ENCODE measurements at regions not wholly inside any gene's neighbourhood (a gene's known extent, or its start where the extent isn't known, plus 50 kb on each side); places are given as distances from the start of the nearest gene placed in this dataset.

DNA sequence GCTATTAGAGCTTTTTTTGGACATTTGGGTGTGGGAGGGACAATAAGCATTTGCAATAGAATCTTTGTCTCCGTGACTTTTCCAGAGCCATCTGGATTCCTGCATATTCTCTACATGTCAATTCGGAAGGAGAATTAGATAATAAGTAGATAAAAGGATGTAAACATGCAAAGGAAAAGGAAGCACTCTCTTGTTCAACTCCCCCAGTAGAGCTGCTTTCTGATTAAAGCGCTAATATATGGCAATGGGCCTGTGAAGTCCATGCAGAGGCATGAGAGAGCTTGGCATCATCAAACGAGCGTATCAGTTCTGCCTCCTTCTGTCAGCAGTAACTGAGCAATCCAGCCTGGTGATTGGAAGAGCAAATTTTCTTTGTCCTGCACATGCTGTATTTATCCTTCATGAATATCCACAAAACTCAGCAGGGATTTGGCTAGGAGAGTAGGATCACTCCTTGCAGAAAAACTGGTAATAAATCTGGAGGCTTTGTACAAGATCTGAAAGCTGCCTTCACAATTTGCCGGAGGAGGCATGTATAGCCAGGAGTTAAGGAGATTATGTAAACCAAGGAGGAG, 1752.9 kb downstream of the MAT2B start:
- DNase-seq: no peak

DNA sequence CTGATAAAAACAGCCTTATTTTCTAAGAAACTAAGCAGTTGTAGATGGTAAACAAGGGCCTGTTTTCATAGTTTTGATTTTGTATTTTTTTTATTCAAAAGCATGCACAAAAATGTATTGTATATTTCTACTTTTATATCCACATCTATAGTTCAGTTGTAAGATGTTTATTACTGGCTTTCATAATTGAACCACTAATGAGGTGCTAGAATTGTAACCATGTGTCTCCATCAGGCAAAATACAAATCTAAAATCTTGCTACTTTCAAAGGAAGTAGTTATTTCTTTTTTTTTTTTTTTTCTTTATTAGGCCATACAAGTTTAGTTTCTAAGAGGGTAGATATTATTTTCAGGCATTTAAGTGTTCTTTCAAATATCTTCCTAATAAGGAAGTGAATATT, 1755.0 kb downstream of the MAT2B start:
- DNase-seq: no peak

- DNase-seq: no peak
Measured at GRCh38 chr5:165263536-165263935, 1758.1 kb downstream of the MAT2B start.

GRCh38 chr5:165266939-165267338, 1761.5 kb downstream of the MAT2B start:
- DNase-seq: no peak

DNA sequence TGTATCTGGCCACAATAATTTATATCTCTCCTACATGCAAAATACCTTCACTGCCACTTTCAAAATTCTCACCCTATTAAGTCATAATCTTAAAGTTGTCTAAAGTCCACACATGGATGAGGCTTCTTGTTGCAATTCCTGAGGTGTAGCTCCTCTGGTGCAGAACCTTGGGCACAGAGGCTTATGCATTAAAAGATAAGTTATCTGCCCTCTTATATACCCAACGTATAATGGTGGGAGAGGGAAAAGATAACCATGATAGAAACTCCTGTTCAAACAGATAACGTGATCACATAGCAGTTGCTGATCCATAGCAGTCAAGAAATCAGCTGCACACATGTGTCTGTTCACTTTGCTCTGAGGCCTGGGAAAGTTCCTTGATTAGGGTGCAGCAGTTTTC, 1767.0 kb downstream of the MAT2B start:
- DNase-seq: no peak

- DNase-seq: no peak
Measured at GRCh38 chr5:165277661-165278060, 1772.2 kb downstream of the MAT2B start.

GRCh38 chr5:165282491-165282890, 1777.1 kb downstream of the MAT2B start:
- DNase-seq: no peak

DNA sequence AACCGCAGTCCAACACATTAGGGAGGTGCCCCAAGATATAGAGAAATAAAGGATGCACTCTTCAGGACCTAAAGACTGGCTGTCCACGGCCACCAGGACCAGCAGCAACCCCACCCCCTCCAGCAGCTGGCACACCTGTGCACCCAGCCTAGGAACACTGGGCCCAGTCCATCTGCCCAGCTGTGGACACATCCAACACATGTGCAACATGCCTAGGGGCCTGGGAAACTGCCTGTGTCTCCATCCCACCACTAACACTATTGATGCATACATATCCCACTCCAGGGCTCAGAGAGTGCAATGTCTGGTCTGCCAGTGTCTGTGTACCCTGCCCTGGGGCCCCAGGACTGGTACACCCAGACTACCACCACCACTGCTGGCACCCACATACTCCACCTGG, 1781.3 kb downstream of the MAT2B start:
- no peak for DNase-seq

DNA sequence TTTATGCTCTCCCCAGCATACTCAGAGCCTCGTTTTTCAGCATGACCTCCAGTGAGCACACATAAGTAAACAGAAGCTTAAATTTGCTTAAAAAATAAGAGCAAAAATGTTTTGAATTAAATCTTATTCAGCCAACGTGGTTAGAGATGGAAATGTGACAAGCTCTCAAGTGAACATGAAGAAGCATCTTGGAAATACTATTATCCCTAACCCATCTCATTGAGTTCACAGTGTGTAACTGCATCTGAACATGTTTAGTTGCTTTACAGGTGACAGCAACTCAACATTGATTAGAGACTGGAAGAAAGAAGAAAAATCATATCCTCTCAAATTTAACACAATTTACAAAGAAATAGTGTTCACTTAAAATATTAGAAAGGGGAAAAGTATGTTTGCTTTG, 1785.1 kb downstream of the MAT2B start:
- DNase-seq: no peak

- no peak for DNase-seq
Measured at GRCh38 chr5:165296401-165297130, 1791.1 kb downstream of the MAT2B start.

- DNase-seq: no peak
Measured at GRCh38 chr5:165304193-165304827, 1798.9 kb downstream of the MAT2B start.

- DNase-seq: no peak
Measured at GRCh38 chr5:165305596-165305995, 1800.2 kb downstream of the MAT2B start.

DNA sequence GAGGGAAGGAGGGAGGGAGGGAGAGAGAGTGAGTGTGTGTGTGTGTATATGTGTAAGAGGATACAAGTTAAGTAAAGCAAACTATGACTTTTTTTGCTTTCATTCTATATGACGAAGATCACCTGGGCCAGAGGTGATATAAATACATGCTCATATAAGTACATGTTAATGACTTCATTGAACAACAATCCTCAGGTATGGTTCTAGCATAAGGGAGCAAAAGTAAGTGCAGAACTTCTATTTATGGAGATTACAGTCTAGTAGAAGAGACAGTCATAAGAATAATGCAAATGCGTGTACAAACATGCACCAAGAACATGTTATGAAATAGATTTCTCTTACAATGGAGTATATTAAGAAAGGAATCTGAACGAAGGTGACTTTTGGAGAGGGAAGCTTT, 1804.0 kb downstream of the MAT2B start:
- no peak for DNase-seq

DNA sequence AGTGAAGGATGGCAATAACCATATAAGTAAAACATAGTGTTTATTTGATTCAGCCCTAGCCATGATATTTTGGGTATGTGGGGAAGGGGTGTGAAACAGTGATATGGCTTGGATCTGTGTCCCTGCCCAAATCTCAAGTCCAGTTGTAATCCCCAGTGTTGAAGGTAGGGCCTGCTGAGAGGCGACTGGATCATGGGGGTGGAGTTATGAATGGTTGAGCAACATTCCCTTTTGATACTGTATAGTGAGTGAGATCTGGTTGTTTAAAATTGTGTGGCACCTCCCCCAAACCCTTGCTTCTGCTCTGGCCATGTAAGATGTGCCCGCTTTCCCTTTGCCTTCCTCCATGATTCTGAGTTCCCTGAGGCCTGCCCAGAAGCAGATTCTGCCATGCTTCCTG, 1804.6 kb downstream of the MAT2B start:
- DNase-seq: no peak

- peak; percentile 79 for DNase-seq
Measured at GRCh38 chr5:165321912-165322311, 1816.5 kb downstream of the MAT2B start.

GRCh38 chr5:165325221-165325620, 1819.8 kb downstream of the MAT2B start:
- peak; percentile 58 for DNase-seq

DNA sequence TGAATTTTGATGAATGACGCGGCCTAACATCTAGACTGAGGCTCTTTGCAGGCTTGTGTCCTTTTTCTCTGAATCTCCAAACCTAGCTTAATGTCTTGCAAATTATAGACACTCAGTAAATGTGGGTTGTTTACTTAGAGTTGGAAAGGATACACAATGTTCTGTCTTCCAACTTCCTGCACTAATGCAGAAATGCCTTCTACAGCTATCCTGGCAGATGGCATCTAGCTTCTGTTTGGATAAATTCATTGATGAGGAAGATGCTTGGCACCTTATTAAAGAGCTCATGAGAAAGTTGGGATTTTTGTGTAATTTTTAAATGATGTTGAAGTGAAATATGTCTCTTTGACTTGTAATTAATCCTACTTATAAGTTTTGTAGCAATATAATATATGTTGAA, 1822.2 kb downstream of the MAT2B start:
- DNase-seq: no peak

DNA sequence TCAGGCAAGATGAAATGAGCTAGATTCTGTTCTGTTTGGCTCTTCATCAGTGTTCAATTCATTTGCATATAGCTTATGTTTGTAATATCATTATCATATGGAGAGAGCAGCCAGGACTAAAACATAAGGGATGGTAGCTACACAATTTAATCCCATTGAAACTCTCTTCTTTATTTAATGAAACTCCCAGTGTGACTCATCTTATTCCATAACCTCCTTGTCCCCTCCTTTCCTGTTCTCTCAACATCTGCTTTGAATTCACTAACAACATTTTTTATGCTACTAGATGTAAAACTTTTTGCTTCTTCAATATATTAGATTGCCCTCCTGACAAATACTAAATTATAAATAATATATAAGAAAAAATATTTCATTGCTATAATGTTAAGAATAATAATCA, 1823.4 kb downstream of the MAT2B start:
- no peak for DNase-seq

- DNase-seq: peak; percentile 14
Measured at GRCh38 chr5:165333623-165334022, 1828.2 kb downstream of the MAT2B start.

DNA sequence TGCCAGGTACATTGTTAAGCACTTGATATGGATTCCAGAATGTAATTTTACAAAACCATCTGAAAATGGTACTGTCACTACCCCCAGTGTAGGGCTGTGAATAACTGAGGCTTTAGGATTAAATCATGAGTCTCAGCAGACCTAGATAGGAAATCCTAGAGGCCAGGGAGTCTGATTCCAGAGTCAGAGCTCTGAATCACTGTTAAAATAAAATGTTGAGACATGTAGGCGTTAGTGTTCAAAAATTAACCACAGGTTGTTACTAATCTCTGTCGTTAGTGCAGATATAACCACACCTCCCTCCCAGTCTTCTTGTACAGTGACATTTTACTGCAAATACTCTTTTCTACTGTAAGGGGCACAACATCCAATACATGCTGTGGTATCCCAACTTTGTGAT, 1828.8 kb downstream of the MAT2B start:
- peak; percentile 55 for DNase-seq

GRCh38 chr5:165349735-165350134, 1844.3 kb downstream of the MAT2B start:
- DNase-seq: no peak

GRCh38 chr5:165351342-165351741, 1845.9 kb downstream of the MAT2B start:
- DNase-seq: no peak

GRCh38 chr5:165360366-165360765, 1854.9 kb downstream of the MAT2B start:
- DNase-seq: no peak

DNA sequence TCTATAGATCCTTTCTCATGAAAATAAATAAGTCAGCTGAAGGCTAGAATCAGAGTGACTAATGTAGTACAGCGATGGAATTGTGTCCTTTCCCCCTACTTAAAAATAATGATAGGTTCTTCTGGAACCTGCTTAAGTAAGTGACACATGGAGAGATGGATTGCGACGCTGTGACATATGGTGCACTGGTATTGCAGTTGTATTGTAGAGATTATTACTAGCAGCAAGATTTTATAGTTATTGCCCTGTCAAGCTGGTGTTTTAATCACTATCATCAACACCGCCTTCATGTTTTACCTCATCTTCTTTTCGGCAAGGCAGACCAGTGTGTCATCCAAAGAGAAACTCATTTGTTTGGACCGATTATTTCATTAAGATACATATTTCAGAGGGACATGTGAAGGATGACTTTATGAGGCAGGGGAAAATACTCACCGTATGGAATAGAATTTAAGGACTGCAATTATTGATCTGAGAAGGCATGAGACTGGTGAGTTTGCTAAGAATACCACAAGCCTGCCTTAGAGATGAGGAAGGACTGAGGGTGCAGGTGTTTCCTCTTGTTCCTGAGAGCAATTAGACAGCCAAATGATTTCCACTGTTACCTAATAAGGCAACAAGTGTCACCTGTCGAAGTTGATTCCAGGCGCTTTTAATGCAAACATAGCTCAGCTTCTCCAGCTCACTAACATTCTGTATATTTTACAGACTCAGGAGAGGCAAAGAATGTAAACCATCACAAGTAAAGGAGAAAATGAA, 1855.5 kb downstream of the MAT2B start:
- no peak for DNase-seq

Measured in fibroblast of skin of right biceps (primary cell).